H1 (cell line): ENCODE measurements at regions not wholly inside any gene's neighbourhood (a gene's known extent, or its start where the extent isn't known, plus 50 kb on each side); places are given as distances from the start of the nearest gene placed in this dataset.

Experiments used
- KDM4A ChIP-seq: IDR thresholded peaks from one replicate; pipeline ENCODE4 v1.7.1; 2012; ENCODE audit warnings: low read depth, mild to moderate bottlenecking, moderate library complexity, low read length, inconsistent platforms; ENCODE audit not compliant: severe bottlenecking
- TAF7 ChIP-seq: optimal IDR thresholded peaks from 2 replicates; pipeline ENCODE3; 2011; ENCODE audit warnings: low read depth, mild to moderate bottlenecking, inconsistent platforms, low read length, moderate library complexity, borderline replicate concordance

DNA sequence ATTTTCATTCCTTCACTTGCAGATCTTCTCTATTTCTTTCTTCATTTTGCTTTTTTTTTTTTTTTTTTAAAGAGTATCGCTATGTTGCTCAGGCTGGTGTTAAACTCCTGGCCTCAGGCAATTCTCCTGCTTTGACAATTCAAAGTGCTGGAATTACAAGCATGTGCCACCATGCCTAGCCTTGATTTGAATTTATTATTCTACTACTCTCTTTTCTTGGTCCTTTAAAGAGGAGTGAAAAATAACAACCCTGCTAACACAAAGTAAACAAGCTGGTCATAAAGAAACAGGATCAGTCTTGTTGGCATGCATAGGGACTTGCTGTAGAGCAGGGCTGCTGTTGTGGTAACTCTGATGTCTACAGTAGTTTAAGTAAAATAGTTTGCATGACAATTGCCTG, 1615.3 kb upstream of the ZEB2 start (continued):
- no peak for TF ChIP-seq TAF7
- no peak for TF ChIP-seq KDM4A
